OCI-LY1 (cell line): ENCODE measurements at regions not wholly inside any gene's neighbourhood (a gene's known extent, or its start where the extent isn't known, plus 50 kb on each side); places are given as distances from the start of the nearest gene placed in this dataset.

Experiments used
- H2AFZ ChIP-seq: fragments of 200-600 bp; sonication (generic), shearing (Covaris generic); 2 replicates; pipeline ENCODE4 v1.6.0; 2014; ENCODE audit warnings: antibody characterized with exemption, mild to moderate bottlenecking, low read length
- H3F3A ChIP-seq: fragments of 200-600 bp; sonication (generic), shearing (Covaris generic); 2 replicates; pipeline ENCODE4 v1.6.0; 2014; ENCODE audit warnings: mild to moderate bottlenecking, antibody characterized with exemption, low read length, moderate library complexity; ENCODE audit not compliant: insufficient read depth
- H3K27ac ChIP-seq: fragments of 200-600 bp; sonication (generic); 2 replicates; pipeline ENCODE4 v1.5.1; 2014; ENCODE audit warnings: low read length, mixed run types, mild to moderate bottlenecking, low read depth; ENCODE audit not compliant: poor library complexity, severe bottlenecking
- H3K27me3 ChIP-seq: fragments of 200-600 bp; sonication (generic); 2 replicates; pipeline ENCODE4 v1.6.0; 2014; ENCODE audit warnings: antibody characterized with exemption, mild to moderate bottlenecking, low read length, moderate library complexity; ENCODE audit not compliant: insufficient read depth
- H3K36me3 ChIP-seq: fragments of 200-600 bp; sonication (generic); 2 replicates; pipeline ENCODE4 v1.6.1; 2014; ENCODE audit warnings: mild to moderate bottlenecking, antibody characterized with exemption, low read length, moderate library complexity, mixed read lengths; ENCODE audit not compliant: insufficient read depth
- H3K4me1 ChIP-seq: fragments of 200-600 bp; sonication (generic); 2 replicates; pipeline ENCODE4 v1.5.1; 2014; ENCODE audit warnings: mild to moderate bottlenecking, low read length, moderate library complexity; ENCODE audit not compliant: insufficient read depth, severe bottlenecking
- H3K4me2 ChIP-seq: fragments of 200-600 bp; sonication (generic), shearing (Covaris generic); 2 replicates; pipeline ENCODE4 v1.6.1; 2014; ENCODE audit warnings: low read length
- H3K4me3 ChIP-seq: fragments of 200-600 bp; sonication (generic); 2 replicates; pipeline ENCODE4 v1.5.1; 2014; ENCODE audit warnings: low read length, low read depth, mild to moderate bottlenecking, mixed read lengths; ENCODE audit not compliant: poor library complexity, severe bottlenecking
- H3K79me2 ChIP-seq: fragments of 200-600 bp; shearing (Covaris generic); 2 replicates; pipeline ENCODE4 v1.6.1; 2016; ENCODE audit warnings: mixed run types, low read length, mixed read lengths; ENCODE audit not compliant: insufficient read depth
- H3K9ac ChIP-seq: fragments of 200-600 bp; sonication (generic), shearing (Covaris generic); 2 replicates; pipeline ENCODE4 v1.6.1; 2014; ENCODE audit warnings: mild to moderate bottlenecking, low read length, mixed read lengths
- H3K9me2 ChIP-seq: fragments of 200-600 bp; sonication (generic), shearing (Covaris generic); 2 replicates; pipeline ENCODE4 v1.6.1; 2014; ENCODE audit warnings: low read depth, mild to moderate bottlenecking, low read length, mixed read lengths
- H3K9me3 ChIP-seq: fragments of 200-600 bp; shearing (Covaris generic); 2 replicates; pipeline ENCODE4 v1.6.1; 2014; ENCODE audit warnings: low read length, mixed read lengths
- H4K20me1 ChIP-seq: fragments of 200-600 bp; sonication (generic), shearing (Covaris generic); 2 replicates; pipeline ENCODE4 v1.6.0; 2016; ENCODE audit warnings: mild to moderate bottlenecking, low read length; ENCODE audit not compliant: insufficient read depth
- EZH2 ChIP-seq: fragments of 200-600 bp; sonication (generic), shearing (Covaris generic); IDR thresholded peaks from 2 replicates; pipeline ENCODE4 v1.8.0; 2017; ENCODE audit warnings: borderline replicate concordance, mixed run types, mild to moderate bottlenecking, antibody characterized with exemption, low read length, moderate library complexity, mixed read lengths
- TF ChIP-seq, protein P1 (sequence below): fragments of 200-600 bp; sonication (generic), shearing (Covaris generic); IDR thresholded peaks from 2 replicates; pipeline ENCODE4 v1.5.1; 2017; ENCODE audit warnings: mild to moderate bottlenecking, antibody characterized with exemption, low read length, moderate library complexity, mixed read lengths

DNA sequence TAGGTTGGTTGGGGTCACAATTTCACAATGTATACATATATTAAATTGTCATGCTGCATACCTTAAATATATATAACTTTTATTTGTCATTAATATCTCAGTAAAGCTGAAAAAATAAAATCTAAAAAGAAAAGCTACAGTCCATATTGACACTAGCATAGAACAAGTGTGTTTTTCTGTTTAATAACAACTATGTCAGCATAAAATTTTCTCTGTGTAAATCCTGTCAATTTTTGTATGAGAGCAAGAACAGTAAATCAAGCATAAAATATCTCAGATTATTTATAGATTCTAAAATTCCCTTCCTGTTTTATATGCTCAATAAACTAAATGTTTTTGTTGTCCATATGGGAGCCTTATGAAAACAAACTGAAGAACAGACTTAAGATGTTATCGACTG is 739.2 kb downstream of the MRPL39 start:
- Histone ChIP-seq H3K4me3 (no peak overlapping the region), H3K9me2 (no peaks in the 10 kb centered on the region), H3K4me1 (no peaks in the 10 kb centered on the region), H3K9ac (no peak overlapping the region), H3K27ac (no peak overlapping the region), H3K36me3 (no peaks in the 10 kb centered on the region), H3K9me3 (no peaks in the 10 kb centered on the region), H3K27me3 (no peaks in the 10 kb centered on the region), H3F3A (no peaks in the 10 kb centered on the region), H3K79me2 (no peaks in the 10 kb centered on the region), H4K20me1 (no peaks in the 10 kb centered on the region), H3K4me2 (no peak overlapping the region), H2AFZ (no peak overlapping the region)
- no peak for TF ChIP-seq EZH2
- TF ChIP-seq, protein P1, sequence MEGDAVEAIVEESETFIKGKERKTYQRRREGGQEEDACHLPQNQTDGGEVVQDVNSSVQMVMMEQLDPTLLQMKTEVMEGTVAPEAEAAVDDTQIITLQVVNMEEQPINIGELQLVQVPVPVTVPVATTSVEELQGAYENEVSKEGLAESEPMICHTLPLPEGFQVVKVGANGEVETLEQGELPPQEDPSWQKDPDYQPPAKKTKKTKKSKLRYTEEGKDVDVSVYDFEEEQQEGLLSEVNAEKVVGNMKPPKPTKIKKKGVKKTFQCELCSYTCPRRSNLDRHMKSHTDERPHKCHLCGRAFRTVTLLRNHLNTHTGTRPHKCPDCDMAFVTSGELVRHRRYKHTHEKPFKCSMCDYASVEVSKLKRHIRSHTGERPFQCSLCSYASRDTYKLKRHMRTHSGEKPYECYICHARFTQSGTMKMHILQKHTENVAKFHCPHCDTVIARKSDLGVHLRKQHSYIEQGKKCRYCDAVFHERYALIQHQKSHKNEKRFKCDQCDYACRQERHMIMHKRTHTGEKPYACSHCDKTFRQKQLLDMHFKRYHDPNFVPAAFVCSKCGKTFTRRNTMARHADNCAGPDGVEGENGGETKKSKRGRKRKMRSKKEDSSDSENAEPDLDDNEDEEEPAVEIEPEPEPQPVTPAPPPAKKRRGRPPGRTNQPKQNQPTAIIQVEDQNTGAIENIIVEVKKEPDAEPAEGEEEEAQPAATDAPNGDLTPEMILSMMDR, result no peak

DNA sequence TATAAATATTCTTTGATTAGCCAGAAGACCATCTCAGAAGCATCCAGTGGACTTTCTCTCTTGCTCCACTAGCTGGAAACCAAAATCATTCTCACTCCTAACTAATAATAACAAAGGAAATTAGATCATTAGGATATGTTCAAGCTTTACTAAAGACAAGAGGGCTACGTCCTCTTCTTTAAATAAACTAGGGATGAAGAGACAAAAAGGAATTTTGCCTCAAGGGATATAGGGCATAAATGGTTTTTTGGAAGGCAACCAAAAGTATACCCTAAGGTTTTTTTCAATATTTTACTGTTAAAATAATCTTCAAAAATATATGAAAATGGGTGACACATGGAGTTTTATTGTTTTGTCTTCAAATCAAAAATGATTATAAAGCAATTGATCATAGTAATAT is 745.8 kb downstream of the MRPL39 start:
- Histone ChIP-seq H4K20me1 (no peaks in the 10 kb centered on the region), H3K4me1 (no peaks in the 10 kb centered on the region), H3K79me2 (no peaks in the 10 kb centered on the region), H3K4me2 (no peak overlapping the region), H3K9me2 (no peaks in the 10 kb centered on the region), H3K27me3 (no peaks in the 10 kb centered on the region), H3K9me3 (no peaks in the 10 kb centered on the region), H2AFZ (no peak overlapping the region), H3F3A (no peaks in the 10 kb centered on the region), H3K27ac (no peak overlapping the region), H3K4me3 (no peak overlapping the region), H3K9ac (no peak overlapping the region), H3K36me3 (no peaks in the 10 kb centered on the region)
- TF ChIP-seq EZH2, result no peak
- TF ChIP-seq, protein P1, result no peak

DNA sequence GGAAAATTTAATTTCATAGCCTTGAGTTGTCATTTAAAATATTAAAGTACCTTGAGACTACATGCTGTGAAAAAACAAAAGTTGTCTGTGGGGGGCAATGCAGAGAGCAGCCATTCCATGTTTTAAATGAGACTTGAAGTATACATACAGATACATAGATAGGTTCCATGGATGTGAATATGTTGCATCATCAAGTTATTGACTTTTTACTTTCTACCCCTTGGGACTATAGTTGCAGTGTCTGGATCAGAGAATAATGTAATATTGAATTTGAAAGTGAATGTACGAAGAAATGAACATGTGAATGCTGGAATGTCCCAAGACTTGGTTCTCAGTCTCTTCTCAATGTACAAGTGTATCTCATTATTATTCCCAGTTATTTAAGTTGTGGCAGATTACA is 751.0 kb downstream of the MRPL39 start:
- no peaks in the 10 kb centered on the region for H3K9me2 ChIP-seq
- H3F3A ChIP-seq, result no peaks in the 10 kb centered on the region
- H3K9ac ChIP-seq, result no peak overlapping the region
- no peaks in the 10 kb centered on the region for H3K36me3 ChIP-seq
- no peaks in the 10 kb centered on the region for H3K9me3 ChIP-seq
- no peak overlapping the region for H3K27ac ChIP-seq
- no peaks in the 10 kb centered on the region for H3K79me2 ChIP-seq
- no peak overlapping the region for H3K4me2 ChIP-seq
- no peaks in the 10 kb centered on the region for H4K20me1 ChIP-seq
- H3K27me3 ChIP-seq, result no peaks in the 10 kb centered on the region
- no peaks in the 10 kb centered on the region for H3K4me1 ChIP-seq
- H3K4me3 ChIP-seq, result no peak overlapping the region
- TF ChIP-seq EZH2, result no peak
- TF ChIP-seq, protein P1, result no peak
- H2AFZ ChIP-seq, result no peak overlapping the region
